CD4-positive, alpha-beta T cell treated with Interleukin-2 at 100 ng/mL for 4 hours (primary cell): ENCODE measurements at regions not wholly inside any gene's neighbourhood (a gene's known extent, or its start where the extent isn't known, plus 50 kb on each side); places are given as distances from the start of the nearest gene placed in this dataset.

Source experiments
- DNase-seq: peaks from one replicate; pipeline ENCODE4 v3.0.0-alpha.2; 2020; ENCODE audit warnings: low spot score

GRCh38 chr15:70303981-70304380 lies 206.3 kb upstream of the TLE3 start:
- DNase-seq, result no peak

GRCh38 chr15:70302360-70302759 lies 204.6 kb upstream of the TLE3 start:
- no peak for DNase-seq

GRCh38 chr15:70301396-70301795 lies 203.7 kb upstream of the TLE3 start:
- DNase-seq, result no peak

- peak; percentile 80 for DNase-seq
Measured at GRCh38 chr15:70299931-70300869, 202.5 kb upstream of the TLE3 start.

GRCh38 chr15:70297465-70298058 lies 199.8 kb upstream of the TLE3 start:
- DNase-seq, result no peak

- DNase-seq, result no peak
Measured at GRCh38 chr15:70294731-70295305, 197.1 kb upstream of the TLE3 start.

- no peak for DNase-seq
Measured at GRCh38 chr15:70293591-70294470, 196.1 kb upstream of the TLE3 start.

GRCh38 chr15:70293138-70293537 lies 195.4 kb upstream of the TLE3 start:
- no peak for DNase-seq

GRCh38 chr15:70292076-70292760 lies 194.5 kb upstream of the TLE3 start:
- DNase-seq, result no peak

GRCh38 chr15:70291305-70292075 lies 193.8 kb upstream of the TLE3 start:
- no peak for DNase-seq

GRCh38 chr15:70290708-70291107 lies 193.0 kb upstream of the TLE3 start:
- DNase-seq, result no peak

- no peak for DNase-seq
Measured at GRCh38 chr15:70289191-70289955, 191.7 kb upstream of the TLE3 start.

- DNase-seq, result no peak
Measured at GRCh38 chr15:70286113-70286806, 188.5 kb upstream of the TLE3 start.

- no peak for DNase-seq
Measured at GRCh38 chr15:70284438-70285214, 186.9 kb upstream of the TLE3 start.

- DNase-seq, result no peak
Measured at GRCh38 chr15:70283511-70283910, 185.8 kb upstream of the TLE3 start.

GRCh38 chr15:70281811-70282307 lies 184.1 kb upstream of the TLE3 start:
- no peak for DNase-seq

- no peak for DNase-seq
Measured at GRCh38 chr15:70281261-70281810, 183.6 kb upstream of the TLE3 start.

GRCh38 chr15:70280781-70281180 lies 183.1 kb upstream of the TLE3 start:
- DNase-seq, result no peak
